ENCODE measurements at regions not wholly inside any gene's neighbourhood (a gene's known extent, or its start where the extent isn't known, plus 50 kb on each side); places are given as distances from the start of the nearest gene placed in this dataset.

DNA sequence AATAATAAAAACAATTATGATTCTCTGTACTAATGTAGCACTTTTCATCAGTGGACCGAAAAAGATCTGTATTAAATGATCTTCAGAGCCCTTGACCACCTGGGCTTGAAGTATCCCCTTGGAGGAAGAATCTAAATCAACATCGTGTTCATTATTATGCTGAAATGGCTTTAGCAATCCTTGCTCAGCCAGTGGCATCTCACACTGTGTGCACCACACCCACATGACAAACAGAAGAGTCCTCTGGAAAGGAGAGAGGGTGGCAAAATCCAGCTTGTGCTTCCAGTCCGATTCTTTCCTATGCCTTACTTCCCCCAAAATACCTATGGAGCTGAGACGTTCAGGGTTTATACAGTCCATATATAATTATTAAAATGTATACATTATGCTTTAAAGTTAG is 318.5 kb upstream of the RUNX1 start:
- TF ChIP-seq, protein P1, sequence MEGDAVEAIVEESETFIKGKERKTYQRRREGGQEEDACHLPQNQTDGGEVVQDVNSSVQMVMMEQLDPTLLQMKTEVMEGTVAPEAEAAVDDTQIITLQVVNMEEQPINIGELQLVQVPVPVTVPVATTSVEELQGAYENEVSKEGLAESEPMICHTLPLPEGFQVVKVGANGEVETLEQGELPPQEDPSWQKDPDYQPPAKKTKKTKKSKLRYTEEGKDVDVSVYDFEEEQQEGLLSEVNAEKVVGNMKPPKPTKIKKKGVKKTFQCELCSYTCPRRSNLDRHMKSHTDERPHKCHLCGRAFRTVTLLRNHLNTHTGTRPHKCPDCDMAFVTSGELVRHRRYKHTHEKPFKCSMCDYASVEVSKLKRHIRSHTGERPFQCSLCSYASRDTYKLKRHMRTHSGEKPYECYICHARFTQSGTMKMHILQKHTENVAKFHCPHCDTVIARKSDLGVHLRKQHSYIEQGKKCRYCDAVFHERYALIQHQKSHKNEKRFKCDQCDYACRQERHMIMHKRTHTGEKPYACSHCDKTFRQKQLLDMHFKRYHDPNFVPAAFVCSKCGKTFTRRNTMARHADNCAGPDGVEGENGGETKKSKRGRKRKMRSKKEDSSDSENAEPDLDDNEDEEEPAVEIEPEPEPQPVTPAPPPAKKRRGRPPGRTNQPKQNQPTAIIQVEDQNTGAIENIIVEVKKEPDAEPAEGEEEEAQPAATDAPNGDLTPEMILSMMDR (IDR thresholded peaks at IDR 0.05), result no peak
- DNase-seq (ENCODE audit: low spot score) (no peak), ATAC-seq (ENCODE audit: low FRiP score) (no peak)

DNA sequence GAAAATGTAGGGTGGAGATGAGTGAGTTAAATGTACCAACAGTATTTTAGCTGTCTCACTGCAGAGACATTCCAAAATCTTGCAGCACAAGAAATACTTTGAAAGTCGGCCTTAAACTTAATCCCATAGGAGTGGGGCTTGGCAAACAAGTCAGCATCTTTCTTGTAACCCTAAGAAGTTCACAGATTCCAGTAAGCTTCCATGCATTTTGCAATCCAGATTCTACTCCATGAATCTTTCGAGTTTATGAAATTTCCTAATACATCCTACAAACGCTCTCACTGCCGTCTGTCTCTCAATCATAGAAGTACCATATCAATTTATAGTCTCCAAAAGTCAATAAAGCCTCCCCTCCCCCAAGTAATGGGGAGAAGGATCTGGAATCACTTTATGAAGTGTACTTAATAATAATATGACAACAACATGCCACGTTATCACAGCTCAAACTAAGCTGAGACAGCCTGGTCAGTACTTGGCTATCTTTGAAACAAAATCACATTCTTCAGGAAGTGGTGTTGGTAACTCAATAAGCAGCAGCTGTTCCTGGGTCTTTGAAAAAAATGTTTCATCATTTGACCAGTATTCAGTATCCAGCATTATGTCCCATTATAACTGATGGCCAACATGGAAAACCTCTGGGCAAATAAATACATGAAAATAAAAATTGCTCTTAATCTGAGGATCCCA is 317.4 kb upstream of the RUNX1 start:
- ATAC-seq (ENCODE audit: low FRiP score), result peak; percentile 88
- no peak for DNase-seq (ENCODE audit: low spot score)
- TF ChIP-seq, protein P1 (IDR thresholded peaks at IDR 0.05), result no peak

DNA sequence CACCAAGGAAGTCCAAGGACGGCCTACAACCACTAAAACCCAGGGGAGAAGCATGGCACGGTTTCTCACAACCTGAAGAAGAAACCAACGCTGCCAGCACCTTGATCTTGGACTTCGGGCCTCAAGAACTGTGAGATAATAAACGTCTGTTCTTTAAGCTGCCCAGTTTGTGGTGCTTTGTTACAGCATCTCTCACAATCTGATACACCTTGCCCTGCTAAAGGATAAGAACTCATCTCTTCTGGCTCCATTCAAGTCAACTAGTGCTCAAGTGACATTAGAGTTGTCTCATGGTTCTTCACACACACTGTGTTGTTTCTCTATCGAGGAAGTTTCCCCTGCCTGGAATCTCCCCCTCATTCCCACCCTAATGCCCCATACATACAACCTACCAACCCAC is 314.4 kb upstream of the RUNX1 start:
- TF ChIP-seq, protein P1 (IDR thresholded peaks at IDR 0.05), result no peak
- ATAC-seq (ENCODE audit: low FRiP score) (no peak), DNase-seq (ENCODE audit: low spot score) (no peak)

DNA sequence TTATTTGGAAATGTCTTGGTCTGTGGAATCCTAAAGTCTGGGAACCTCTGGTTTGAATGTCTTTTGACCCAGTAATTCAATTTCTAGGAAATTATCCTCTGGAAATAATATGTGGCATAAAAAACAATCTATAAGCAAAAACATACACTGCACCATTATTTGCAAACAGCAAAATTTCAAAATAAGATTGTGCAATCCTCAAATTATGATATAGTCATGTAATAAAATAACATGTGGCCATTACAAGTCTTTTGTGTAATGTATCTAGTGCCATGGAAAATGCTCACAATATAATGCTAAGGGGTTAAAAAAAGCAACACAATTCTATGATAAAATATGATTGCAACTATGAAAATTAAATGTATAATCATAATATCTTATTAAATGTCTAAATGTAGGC is 312.9 kb upstream of the RUNX1 start:
- ATAC-seq (ENCODE audit: low FRiP score), result no peak
- DNase-seq (ENCODE audit: low spot score), result no peak
- TF ChIP-seq, protein P1 (IDR thresholded peaks at IDR 0.05), result no peak

DNA sequence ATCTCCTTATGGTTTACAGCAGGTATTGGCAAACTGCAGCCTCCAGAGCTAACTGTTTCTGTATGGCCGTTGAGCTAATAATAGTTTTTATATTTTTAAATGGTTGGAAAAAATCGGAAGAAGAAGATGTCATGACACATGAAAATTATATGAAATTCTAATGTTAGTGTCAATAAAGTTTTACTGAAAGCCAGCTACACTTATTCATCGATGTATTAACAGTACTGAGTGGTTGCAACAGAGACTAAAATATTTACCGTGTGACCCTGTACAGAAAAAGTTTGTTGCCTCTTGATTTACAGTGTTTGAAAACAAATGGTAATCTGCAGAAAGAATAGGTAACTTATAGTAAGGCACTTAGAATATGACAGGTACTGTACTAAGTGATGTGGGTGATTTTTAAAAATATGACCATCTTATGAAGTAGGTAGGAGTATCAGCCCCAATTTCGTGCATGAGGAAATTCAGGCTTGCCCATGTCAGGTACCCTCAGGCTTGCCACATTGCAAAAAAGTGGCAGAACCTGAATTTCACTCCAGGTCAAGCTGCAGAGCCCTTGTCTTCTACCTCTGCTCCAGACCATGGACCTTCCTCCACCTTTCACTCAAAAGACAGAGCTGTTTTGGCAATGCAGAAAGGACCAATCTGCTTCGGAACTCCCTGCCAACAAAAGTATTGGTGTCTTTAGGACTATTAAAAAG is 311.9 kb upstream of the RUNX1 start:
- TF ChIP-seq, protein P1 (IDR thresholded peaks at IDR 0.05), result no peak
- ATAC-seq (ENCODE audit: low FRiP score) (no peak), DNase-seq (ENCODE audit: low spot score) (no peak)

DNA sequence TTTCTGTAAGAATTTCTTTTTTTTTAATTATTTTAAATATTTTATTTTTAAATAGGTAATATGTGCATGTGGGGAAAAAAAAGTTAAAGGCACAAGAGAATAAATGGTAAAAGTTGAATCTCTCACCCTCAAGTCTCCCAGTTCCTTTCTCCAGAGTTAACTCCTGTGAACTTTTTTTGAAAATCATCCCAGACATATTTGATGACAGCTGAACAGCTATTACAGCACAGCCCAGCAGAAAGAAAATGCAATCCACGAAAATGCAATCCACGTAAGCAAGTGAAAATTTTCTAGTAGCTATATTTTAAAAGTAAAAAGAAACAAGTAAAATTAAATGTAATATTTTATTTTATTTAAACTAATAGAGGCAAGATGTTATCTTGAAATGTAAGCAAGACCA is 310.0 kb upstream of the RUNX1 start:
- DNase-seq (ENCODE audit: low spot score) (no peak), ATAC-seq (ENCODE audit: low FRiP score) (no peak)
- TF ChIP-seq, protein P1 (IDR thresholded peaks at IDR 0.05), result no peak

DNA sequence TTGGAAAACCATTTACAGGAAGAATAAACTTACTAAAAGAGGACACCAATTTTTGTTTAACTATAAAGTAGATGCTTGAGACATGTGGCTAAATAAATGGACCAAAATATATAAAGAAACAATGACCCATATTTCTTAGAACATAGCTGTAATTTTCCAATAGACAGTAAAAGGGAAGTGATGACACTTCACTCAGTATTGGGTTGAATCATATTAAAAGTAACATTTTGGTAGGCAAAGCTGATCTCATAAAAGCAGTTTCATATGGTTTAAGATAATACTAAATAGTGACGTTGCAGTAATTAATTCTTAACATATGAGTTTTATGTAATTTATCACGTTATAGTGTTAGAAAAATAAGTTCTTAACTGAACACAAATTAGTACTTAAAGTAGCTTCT is 308.9 kb upstream of the RUNX1 start:
- TF ChIP-seq, protein P1 (IDR thresholded peaks at IDR 0.05), result no peak
- DNase-seq (ENCODE audit: low spot score) (no peak), ATAC-seq (ENCODE audit: low FRiP score) (no peak)
